ENCODE measurements at regions not wholly inside any gene's neighbourhood (a gene's known extent, or its start where the extent isn't known, plus 50 kb on each side); places are given as distances from the start of the nearest gene placed in this dataset.

DNA sequence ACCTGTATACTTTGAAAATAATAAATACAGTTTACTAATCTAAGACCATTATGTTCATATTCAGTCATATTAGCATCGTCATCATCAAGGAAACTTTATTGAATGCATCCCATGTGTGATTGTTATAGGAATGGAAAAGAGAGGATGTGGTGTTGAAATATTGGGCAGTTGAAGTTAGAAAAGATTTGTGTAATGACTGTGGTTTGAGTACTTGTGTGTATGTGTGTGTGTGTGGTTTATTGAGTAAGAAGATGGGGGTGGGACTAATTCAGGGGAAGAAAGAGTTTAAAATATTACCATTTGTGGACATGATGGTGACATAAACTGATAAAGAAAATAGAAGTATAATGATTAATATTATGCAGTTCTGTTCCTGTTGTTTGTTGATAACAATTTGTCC, 238.7 kb upstream of the SEL1L start:
- TF ChIP-seq POLR2AphosphoS5 (IDR thresholded peaks at IDR 0.05; ENCODE audit: borderline replicate concordance, low read depth, low read length), result no peak
- TF ChIP-seq EZH2 (IDR thresholded peaks at IDR 0.05), result no peak
- TF ChIP-seq FOXP2 (optimal IDR thresholded peaks at IDR 0.05; ENCODE audit: control extremely low read depth, extremely low read length, insufficient read depth), result no peak
